ENCODE measurements at regions not wholly inside any gene's neighbourhood (a gene's known extent, or its start where the extent isn't known, plus 50 kb on each side); places are given as distances from the start of the nearest gene placed in this dataset.

DNA sequence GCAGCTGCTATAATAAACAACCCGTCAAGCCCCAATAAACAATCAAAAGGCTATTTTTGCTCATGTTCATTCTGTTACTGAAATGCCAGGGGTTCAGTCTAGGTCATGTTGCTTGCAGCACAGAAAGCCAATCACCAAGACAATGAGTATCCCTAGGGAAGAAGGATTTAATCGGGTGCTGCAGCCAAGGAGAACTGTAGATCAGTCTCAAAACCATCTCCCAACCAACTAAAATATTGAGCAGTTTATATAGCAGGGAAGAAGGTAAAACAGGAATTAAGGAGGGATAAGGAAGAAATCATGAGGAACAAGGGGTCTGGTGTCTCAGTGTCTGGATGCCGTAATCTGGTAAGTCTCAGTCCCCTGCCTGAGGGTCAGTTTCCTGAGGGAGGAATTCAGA is 169.5 kb downstream of the BLID start:
- TF ChIP-seq POLR2A (IDR thresholded peaks at IDR 0.05) = no peak
- TF ChIP-seq, protein P1, sequence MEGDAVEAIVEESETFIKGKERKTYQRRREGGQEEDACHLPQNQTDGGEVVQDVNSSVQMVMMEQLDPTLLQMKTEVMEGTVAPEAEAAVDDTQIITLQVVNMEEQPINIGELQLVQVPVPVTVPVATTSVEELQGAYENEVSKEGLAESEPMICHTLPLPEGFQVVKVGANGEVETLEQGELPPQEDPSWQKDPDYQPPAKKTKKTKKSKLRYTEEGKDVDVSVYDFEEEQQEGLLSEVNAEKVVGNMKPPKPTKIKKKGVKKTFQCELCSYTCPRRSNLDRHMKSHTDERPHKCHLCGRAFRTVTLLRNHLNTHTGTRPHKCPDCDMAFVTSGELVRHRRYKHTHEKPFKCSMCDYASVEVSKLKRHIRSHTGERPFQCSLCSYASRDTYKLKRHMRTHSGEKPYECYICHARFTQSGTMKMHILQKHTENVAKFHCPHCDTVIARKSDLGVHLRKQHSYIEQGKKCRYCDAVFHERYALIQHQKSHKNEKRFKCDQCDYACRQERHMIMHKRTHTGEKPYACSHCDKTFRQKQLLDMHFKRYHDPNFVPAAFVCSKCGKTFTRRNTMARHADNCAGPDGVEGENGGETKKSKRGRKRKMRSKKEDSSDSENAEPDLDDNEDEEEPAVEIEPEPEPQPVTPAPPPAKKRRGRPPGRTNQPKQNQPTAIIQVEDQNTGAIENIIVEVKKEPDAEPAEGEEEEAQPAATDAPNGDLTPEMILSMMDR (IDR thresholded peaks at IDR 0.05) = no peak

Measured in adrenal gland (tissue), 5 donors.